Upper lobe of right lung (tissue), 1 donor: ENCODE measurements at regions not wholly inside any gene's neighbourhood (a gene's known extent, or its start where the extent isn't known, plus 50 kb on each side); places are given as distances from the start of the nearest gene placed in this dataset.

Experiments
- ATAC-seq: fragments of 200-7000 bp; cut with Tn5 transposase; one replicate; pipeline ENCODE4 v1.9.1; 2020; ENCODE audit warnings: mild to moderate bottlenecking, moderate library complexity
- DNase-seq: peaks from one replicate; pipeline ENCODE4 v3.0.0-alpha.2; 2020
- H3K27ac ChIP-seq: fragments of 200-600 bp; one replicate; pipeline ENCODE4 v1.8.0; 2022
- H3K27me3 ChIP-seq: fragments of 200-600 bp; one replicate; pipeline ENCODE4 v1.8.0; 2022; ENCODE audit warnings: mild to moderate bottlenecking
- H3K36me3 ChIP-seq: fragments of 200-600 bp; one replicate; pipeline ENCODE4 v1.8.0; 2022
- H3K4me1 ChIP-seq: fragments of 200-600 bp; one replicate; pipeline ENCODE4 v1.8.0; 2022
- H3K4me3 ChIP-seq: fragments of 200-600 bp; one replicate; pipeline ENCODE4 v1.8.0; 2022; ENCODE audit warnings: mild to moderate bottlenecking
- H3K9me3 ChIP-seq: fragments of 200-600 bp; one replicate; pipeline ENCODE4 v1.8.0; 2022
- CTCF ChIP-seq: fragments of 200-600 bp; IDR thresholded peaks from one replicate; pipeline ENCODE4 v1.8.0; 2022; ENCODE audit warnings: antibody characterized with exemption
- intact Hi-C: fragments of 100-400 bp; cut with DNase I; formaldehyde crosslinking; loops from one replicate; pipeline ENCODE4 v1.11.0; 2022
- donor health status: DM: no; HTN: yes; CAD: no; lungs with severe emphysema.

DNA sequence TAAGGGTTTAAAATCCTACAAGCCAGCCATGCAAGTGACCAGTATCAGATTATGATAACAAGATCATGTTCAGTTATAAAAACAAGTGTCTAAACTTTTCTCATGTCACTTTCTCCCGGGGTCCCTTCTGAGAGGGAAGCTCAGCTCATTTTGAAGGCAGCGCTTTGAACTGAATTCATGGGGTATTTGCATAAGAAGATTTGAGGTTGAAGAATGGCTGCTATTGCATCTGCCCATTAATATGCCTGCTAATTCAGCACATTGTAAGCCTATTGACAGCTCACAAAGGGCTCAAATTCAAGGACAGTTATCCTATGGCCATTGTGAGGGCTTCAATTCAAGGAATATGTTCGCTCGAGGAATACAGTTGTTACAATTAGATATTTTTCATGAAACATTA lies 290.2 kb upstream of the IRX3 start:
- TF ChIP-seq CTCF = no peak
- Histone ChIP-seq H3K4me3 (no peak overlapping the region), H3K4me1 (no peaks in the 10 kb centered on the region), H3K27me3 (peaks cover 24% of the 10 kb centered on the region), H3K9me3 (no peaks in the 10 kb centered on the region), H3K27ac (no peak overlapping the region), H3K36me3 (no peaks in the 10 kb centered on the region)
- DNase-seq (no peak), ATAC-seq (no peak)
- intact Hi-C loops = no loop called here

- no peak for ATAC-seq
- H3K4me3 ChIP-seq = no peak overlapping the region
- H3K27me3 ChIP-seq = peaks cover 2% of the 10 kb centered on the region
- DNase-seq = no peak
- intact Hi-C loops = no loop called here
- no peaks in the 10 kb centered on the region for H3K36me3 ChIP-seq
- no peak for TF ChIP-seq CTCF
- H3K4me1 ChIP-seq = no peaks in the 10 kb centered on the region
- H3K9me3 ChIP-seq = no peaks in the 10 kb centered on the region
- H3K27ac ChIP-seq = no peak overlapping the region
Measured at GRCh38 chr16:54568906-54569807, 282.6 kb upstream of the IRX3 start.

GRCh38 chr16:54564841-54565240 lies 278.3 kb upstream of the IRX3 start:
- no peak for TF ChIP-seq CTCF
- Histone ChIP-seq H3K4me1 (no peaks in the 10 kb centered on the region), H3K4me3 (no peak overlapping the region), H3K36me3 (no peaks in the 10 kb centered on the region), H3K27me3 (no peaks in the 10 kb centered on the region), H3K27ac (no peak overlapping the region), H3K9me3 (no peaks in the 10 kb centered on the region)
- DNase-seq = no peak
- no peak for ATAC-seq
- intact Hi-C loops = no loop called here

DNA sequence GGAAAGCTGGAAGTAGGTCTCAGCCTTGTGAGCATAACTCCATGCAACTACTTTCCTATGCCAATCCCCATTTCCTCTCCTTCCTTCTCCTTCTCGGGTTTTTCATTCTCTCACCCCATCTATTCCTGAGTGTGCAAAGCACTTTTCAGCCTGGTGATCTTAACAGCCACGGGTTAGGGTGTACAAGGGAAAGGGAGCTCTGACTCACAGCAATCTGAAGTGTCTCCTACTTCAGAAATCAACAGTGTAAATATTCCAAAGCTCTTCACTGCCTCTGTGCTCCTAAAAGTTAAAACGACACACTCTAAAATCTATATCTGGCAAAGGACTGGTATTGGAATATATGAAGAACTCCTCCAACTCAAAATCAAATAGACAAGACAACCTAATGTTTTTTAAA lies 268.0 kb upstream of the IRX3 start:
- no peak for TF ChIP-seq CTCF
- H3K4me3 ChIP-seq = no peak overlapping the region
- H3K4me1 ChIP-seq = no peaks in the 10 kb centered on the region
- no peaks in the 10 kb centered on the region for H3K9me3 ChIP-seq
- no peaks in the 10 kb centered on the region for H3K27me3 ChIP-seq
- ATAC-seq = peak; percentile 89
- H3K27ac ChIP-seq = no peak overlapping the region
- H3K36me3 ChIP-seq = no peaks in the 10 kb centered on the region
- intact Hi-C loops = no loop called here
- DNase-seq = no peak

DNA sequence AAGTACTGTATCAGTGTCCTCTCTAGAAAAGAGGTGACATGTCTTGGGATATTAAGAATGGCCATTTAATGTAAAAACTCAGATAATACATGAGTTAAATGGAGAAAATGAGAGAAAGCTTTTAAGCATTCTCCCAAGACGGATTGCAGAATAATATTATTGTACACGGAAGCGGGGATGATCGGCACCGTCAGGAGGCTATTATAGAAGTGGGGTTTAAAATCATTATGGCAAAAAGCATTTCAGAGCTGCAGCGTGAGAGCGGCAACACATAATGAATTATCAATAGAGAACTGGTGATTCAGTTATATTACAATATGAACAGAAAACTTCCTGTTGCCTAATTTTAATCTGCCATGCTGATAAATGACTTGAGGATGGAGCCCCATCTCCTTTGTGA lies 261.7 kb upstream of the IRX3 start:
- ATAC-seq (no peak), DNase-seq (no peak)
- no peaks in the 10 kb centered on the region for H3K36me3 ChIP-seq
- H3K9me3 ChIP-seq = no peaks in the 10 kb centered on the region
- no peak overlapping the region for H3K27ac ChIP-seq
- no peak overlapping the region for H3K4me3 ChIP-seq
- TF ChIP-seq CTCF = no peak
- H3K27me3 ChIP-seq = no peaks in the 10 kb centered on the region
- no peaks in the 10 kb centered on the region for H3K4me1 ChIP-seq
- intact Hi-C loops = no loop called here
